Progenitor cell of endocrine pancreas (in vitro differentiated cells): ENCODE measurements at regions not wholly inside any gene's neighbourhood (a gene's known extent, or its start where the extent isn't known, plus 50 kb on each side); places are given as distances from the start of the nearest gene placed in this dataset.
"Not testable (repeated sequence)": the region's sequence is repeated elsewhere in the genome, so short reads cannot be mapped to it uniquely, and the experiment has no call there.

Source experiments
- DNase-seq: peaks from one replicate; pipeline ENCODE4 v3.0.0; 2021; ENCODE audit warnings: low spot score; ENCODE audit not compliant: unreplicated experiment
- H3K27ac Mint-ChIP-seq: 2 replicates; pipeline ENCODE4 v1.8.0; 2021; ENCODE audit warnings: mild to moderate bottlenecking, moderate library complexity, mixed read lengths
- H3K27me3 Mint-ChIP-seq: 2 replicates; pipeline ENCODE4 v1.8.0; 2021; ENCODE audit warnings: mixed read lengths
- H3K36me3 Mint-ChIP-seq: 2 replicates; pipeline ENCODE4 v1.8.0; 2022; ENCODE audit warnings: mixed read lengths; ENCODE audit not compliant: insufficient read depth
- H3K4me1 Mint-ChIP-seq: 2 replicates; pipeline ENCODE4 v1.8.0; 2021; ENCODE audit warnings: low read depth, mixed read lengths
- H3K4me3 Mint-ChIP-seq: 2 replicates; pipeline ENCODE4 v1.8.0; 2021; ENCODE audit warnings: low read depth, mild to moderate bottlenecking, moderate library complexity, mixed read lengths
- H3K9me3 Mint-ChIP-seq: 2 replicates; pipeline ENCODE4 v1.8.0; 2021; ENCODE audit warnings: low read depth, mixed read lengths
- TF ChIP-seq, protein P1 (sequence below): fragments of 200-600 bp; sonication (generic); IDR thresholded peaks from one replicate; pipeline ENCODE4 v1.5.0; 2021; ENCODE audit warnings: antibody characterized with exemption, mild to moderate bottlenecking; ENCODE audit not compliant: unreplicated experiment

DNA sequence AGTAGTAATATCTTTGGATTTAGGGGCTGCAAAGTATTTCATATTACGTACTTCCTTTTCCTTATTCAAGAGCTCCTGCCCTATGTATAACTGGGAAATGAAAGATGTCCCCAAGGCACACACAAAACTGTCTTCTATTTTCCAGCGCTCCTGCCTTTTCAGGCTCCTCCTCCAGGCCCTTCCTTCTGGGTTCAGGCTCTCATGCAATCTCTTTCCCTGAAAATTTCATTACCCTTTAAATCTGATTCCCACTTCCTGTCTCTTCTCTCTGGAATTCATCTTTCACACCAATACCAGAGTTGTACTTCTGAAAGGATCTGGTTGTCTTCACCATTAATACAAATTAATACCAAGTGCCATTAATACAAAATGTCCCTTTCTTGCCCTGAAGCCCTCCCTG lies 181.6 kb downstream of the UTRN start:
- no peak for DNase-seq
- H3K4me1 Mint-ChIP-seq, result peaks cover 21% of the 10 kb centered on the region
- H3K27me3 Mint-ChIP-seq, result no peaks in the 10 kb centered on the region
- no peak overlapping the region for H3K27ac Mint-ChIP-seq
- TF ChIP-seq, protein P1, sequence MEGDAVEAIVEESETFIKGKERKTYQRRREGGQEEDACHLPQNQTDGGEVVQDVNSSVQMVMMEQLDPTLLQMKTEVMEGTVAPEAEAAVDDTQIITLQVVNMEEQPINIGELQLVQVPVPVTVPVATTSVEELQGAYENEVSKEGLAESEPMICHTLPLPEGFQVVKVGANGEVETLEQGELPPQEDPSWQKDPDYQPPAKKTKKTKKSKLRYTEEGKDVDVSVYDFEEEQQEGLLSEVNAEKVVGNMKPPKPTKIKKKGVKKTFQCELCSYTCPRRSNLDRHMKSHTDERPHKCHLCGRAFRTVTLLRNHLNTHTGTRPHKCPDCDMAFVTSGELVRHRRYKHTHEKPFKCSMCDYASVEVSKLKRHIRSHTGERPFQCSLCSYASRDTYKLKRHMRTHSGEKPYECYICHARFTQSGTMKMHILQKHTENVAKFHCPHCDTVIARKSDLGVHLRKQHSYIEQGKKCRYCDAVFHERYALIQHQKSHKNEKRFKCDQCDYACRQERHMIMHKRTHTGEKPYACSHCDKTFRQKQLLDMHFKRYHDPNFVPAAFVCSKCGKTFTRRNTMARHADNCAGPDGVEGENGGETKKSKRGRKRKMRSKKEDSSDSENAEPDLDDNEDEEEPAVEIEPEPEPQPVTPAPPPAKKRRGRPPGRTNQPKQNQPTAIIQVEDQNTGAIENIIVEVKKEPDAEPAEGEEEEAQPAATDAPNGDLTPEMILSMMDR, result no peak
- no peaks in the 10 kb centered on the region for H3K9me3 Mint-ChIP-seq
- peaks cover 53% of the 10 kb centered on the region for H3K36me3 Mint-ChIP-seq
- no peak overlapping the region for H3K4me3 Mint-ChIP-seq

- no peak for DNase-seq
Measured at GRCh38 chr6:144467172-144467762, 182.1 kb downstream of the UTRN start.

GRCh38 chr6:144467921-144468320 lies 182.8 kb downstream of the UTRN start:
- Mint-ChIP-seq H3K9me3 (no peaks in the 10 kb centered on the region), H3K4me3 (no peak overlapping the region), H3K27ac (peak overlapping the region; percentile 60), H3K27me3 (no peaks in the 10 kb centered on the region), H3K4me1 (peaks cover 21% of the 10 kb centered on the region), H3K36me3 (peaks cover 45% of the 10 kb centered on the region)
- TF ChIP-seq, protein P1, result no peak
- DNase-seq, result no peak

More at GRCh38 chr6:144467172-144467762, 182.1 kb downstream of the UTRN start:
- Mint-ChIP-seq H3K36me3 (peaks cover 48% of the 10 kb centered on the region), H3K4me3 (no peak overlapping the region), H3K27me3 (no peaks in the 10 kb centered on the region), H3K9me3 (no peaks in the 10 kb centered on the region), H3K4me1 (peaks cover 21% of the 10 kb centered on the region), H3K27ac (no peak overlapping the region)
- TF ChIP-seq, protein P1, result no peak

GRCh38 chr6:144468709-144469108 lies 183.6 kb downstream of the UTRN start:
- H3K27me3 Mint-ChIP-seq, result no peaks in the 10 kb centered on the region
- DNase-seq, result no peak
- H3K4me3 Mint-ChIP-seq, result no peak overlapping the region
- H3K4me1 Mint-ChIP-seq, result peaks cover 21% of the 10 kb centered on the region
- TF ChIP-seq, protein P1, result no peak
- H3K9me3 Mint-ChIP-seq, result no peaks in the 10 kb centered on the region
- H3K27ac Mint-ChIP-seq, result no peak overlapping the region
- H3K36me3 Mint-ChIP-seq, result peaks cover 42% of the 10 kb centered on the region

DNA sequence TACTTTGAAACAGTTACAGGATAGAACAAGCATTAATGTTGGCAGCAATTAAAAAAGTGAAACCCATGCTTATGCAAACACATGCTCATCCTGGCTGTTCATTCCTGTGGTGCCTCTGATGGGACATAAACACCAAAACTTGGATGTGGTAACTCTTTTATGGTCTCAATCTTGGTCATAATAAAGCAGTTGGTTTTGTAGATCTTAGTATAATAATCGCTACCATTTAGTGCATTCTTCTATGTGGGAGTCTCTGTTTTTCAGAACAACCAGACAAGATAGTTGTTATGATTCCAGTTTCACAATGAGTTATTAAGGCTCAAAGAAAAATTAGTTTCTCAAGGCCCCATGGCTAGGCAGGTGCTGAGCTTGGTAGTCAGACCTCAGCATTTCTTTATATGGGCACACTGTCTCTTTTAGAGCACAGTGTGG lies 184.0 kb downstream of the UTRN start:
- Mint-ChIP-seq H3K27ac (no peak overlapping the region), H3K36me3 (peaks cover 39% of the 10 kb centered on the region)

DNA sequence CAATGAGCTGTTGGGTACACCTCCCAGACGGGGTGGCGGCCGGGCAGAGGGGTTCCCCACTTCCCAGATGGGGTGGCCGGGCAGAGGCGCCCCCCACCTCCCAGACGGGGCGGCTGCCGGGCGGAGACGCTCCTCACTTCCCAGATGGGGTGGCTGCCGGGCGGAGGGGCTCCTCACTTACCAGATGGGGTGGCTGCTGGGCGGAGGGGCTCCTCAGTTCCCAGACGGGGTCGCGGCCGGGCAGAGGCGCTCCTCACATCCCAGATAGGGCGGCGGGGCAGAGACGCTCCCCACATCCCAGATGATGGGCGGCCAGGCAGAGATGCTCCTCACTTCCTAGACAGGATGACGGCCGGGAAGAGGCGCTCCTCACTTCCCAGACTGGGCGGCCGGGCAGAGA lies 185.1 kb downstream of the UTRN start:
- not testable (repeated sequence) for H3K27ac Mint-ChIP-seq, DNase-seq, H3K4me3 Mint-ChIP-seq, H3K27me3 Mint-ChIP-seq, H3K9me3 Mint-ChIP-seq
- Mint-ChIP-seq H3K36me3 (peaks cover 38% of the 10 kb centered on the region), H3K4me1 (peaks cover 21% of the 10 kb centered on the region)

More for the DNA sequence above, 184.0 kb downstream of the UTRN start:
- no peak for DNase-seq
- no peaks in the 10 kb centered on the region for H3K9me3 Mint-ChIP-seq
- no peak overlapping the region for H3K4me3 Mint-ChIP-seq
- TF ChIP-seq, protein P1, result no peak
- H3K4me1 Mint-ChIP-seq, result peaks cover 21% of the 10 kb centered on the region
- no peaks in the 10 kb centered on the region for H3K27me3 Mint-ChIP-seq
